ENCODE measurements at regions not wholly inside any gene's neighbourhood (a gene's known extent, or its start where the extent isn't known, plus 50 kb on each side); places are given as distances from the start of the nearest gene placed in this dataset.
"Not testable (repeated sequence)": the region's sequence is repeated elsewhere in the genome, so short reads cannot be mapped to it uniquely, and the experiment has no call there.

- ATAC-seq (no peak), DNase-seq (ENCODE audit: missing footprints) (no peak)
- intact Hi-C loops (cut with DNase I): no loop called here
These were observed 445.9 kb downstream of the SETD4 start for GRCh38 chr21:35614396-35614921.

GRCh38 chr21:35611708-35612132 lies 448.6 kb downstream of the SETD4 start:
- no peak for DNase-seq (ENCODE audit: missing footprints)
- intact Hi-C loops (cut with DNase I): no loop called here
- no peak for ATAC-seq

DNA sequence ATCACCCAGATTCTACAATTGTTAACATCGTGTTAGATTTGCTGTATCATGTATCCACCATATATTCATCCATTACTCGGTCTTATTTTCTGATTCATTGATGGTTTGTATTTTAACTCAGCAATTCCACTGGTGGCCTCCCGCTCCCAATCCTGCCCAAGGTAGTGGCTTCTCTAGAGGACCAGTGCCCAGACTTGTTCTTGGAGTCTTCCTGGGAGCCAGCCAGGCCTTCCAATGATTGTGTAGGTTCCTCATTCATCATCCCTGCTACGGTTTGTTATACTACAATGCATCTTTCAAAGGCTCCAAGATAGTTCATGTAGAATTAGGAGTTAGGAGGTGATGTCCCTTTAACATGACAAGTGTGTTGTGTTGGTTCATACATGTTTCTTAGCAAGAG lies 451.1 kb downstream of the SETD4 start:
- intact Hi-C loops (cut with DNase I): no loop called here
- no peak for DNase-seq (ENCODE audit: missing footprints)
- no peak for ATAC-seq

GRCh38 chr21:35607406-35607805 lies 452.9 kb downstream of the SETD4 start:
- no peak for ATAC-seq
- intact Hi-C loops (cut with DNase I): no loop called here
- DNase-seq (ENCODE audit: missing footprints): no peak

GRCh38 chr21:35606578-35606977 lies 453.7 kb downstream of the SETD4 start:
- intact Hi-C loops (cut with DNase I): no loop called here
- DNase-seq (ENCODE audit: missing footprints): no peak
- ATAC-seq: no peak

DNA sequence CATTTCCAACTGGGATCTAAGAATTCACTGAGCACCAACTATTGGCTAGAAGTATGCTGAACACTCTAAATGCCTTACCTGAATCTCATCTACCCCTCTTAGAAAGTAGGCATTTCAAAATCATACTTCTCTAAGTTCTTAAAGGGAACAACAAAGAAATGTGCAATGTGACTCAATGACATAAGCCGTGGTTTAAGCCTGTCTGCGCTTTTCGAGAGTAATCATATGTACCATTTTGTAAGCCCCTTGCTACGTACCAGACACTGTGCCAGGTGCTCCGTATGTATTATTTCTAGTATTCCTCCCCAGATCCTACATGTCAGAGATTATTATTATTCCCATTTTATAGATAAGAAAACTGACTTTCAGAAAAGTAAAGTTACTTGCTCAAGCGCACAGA lies 454.2 kb downstream of the SETD4 start:
- ATAC-seq (no peak), DNase-seq (ENCODE audit: missing footprints) (no peak)
- intact Hi-C loops (cut with DNase I): no loop called here

GRCh38 chr21:35603494-35603893 lies 456.8 kb downstream of the SETD4 start:
- DNase-seq (ENCODE audit: missing footprints) (no peak), ATAC-seq (no peak)
- intact Hi-C loops (cut with DNase I): no loop called here

DNA sequence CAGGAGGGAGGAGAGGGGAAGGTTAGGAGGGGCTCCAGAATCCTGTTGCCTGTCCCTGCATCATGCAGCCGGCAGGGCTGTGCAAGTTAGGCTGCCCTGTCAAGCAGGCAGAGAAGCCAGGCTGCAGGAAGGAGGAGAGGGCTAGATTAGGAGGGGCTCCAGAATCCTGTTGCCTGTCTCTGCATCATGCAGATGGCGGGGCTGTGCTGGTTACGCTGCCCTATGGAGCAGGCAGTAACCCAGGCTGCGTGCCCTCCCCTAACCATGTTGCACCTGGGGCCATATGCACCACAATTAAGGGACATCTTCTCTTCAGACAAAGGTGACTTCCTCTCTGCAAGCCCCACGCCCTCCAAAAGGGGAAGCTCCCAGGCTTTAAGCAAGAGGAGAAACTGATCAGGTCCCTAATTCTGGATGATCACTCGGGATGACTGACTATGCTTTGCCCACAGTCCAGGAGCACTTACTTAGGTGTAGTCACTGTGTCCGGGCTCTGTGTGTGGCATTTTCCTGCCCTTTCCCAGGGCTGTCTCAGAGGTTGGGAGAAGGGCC lies 457.4 kb downstream of the SETD4 start:
- intact Hi-C loops (cut with DNase I): no loop called here
- DNase-seq (ENCODE audit: missing footprints): peak; percentile 49
- no peak for ATAC-seq

DNA sequence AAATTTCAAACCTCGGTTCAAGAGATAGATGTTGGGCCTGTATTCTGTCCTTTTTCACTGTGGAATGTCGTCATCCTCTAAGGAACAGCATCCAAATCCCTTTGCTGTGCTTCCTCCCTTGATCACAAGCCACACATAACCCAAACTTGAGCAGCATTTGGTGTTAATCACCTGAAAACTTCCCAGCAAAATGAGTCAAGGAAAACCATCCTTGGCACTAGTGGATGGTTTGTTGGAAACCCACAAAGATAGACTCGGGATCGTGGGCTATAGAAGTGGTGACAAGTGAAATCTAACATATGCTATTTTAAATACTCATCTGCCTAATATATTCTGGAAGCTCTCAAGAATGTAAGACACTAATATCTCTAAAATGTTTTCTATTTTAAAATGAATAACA lies 459.1 kb downstream of the SETD4 start:
- intact Hi-C loops (cut with DNase I): no loop called here
- ATAC-seq (no peak), DNase-seq (ENCODE audit: missing footprints) (no peak)

DNA sequence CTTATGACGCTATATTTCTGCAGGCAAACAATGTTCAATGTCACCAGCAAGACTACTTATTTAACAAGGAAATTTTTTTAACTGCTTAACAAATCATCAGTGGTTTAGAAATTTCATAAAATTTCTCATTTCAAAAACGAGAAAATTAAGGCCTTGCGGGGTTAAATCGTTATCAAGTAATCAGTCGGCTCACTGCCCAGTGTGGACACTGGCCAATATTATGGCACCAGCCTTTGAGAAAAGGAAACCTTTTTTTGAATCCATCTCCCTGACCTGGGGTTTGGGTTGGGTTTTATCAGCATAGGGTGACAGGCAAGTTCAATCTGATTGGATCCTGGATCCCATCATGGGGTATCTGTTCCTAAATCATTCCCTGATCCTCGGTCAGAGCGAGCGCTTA lies 461.2 kb downstream of the SETD4 start:
- intact Hi-C loops (cut with DNase I): no loop called here
- ATAC-seq (no peak), DNase-seq (ENCODE audit: missing footprints) (no peak)

GRCh38 chr21:35597750-35598339 lies 462.5 kb downstream of the SETD4 start:
- no peak for DNase-seq (ENCODE audit: missing footprints)

GRCh38 chr21:35594905-35595304 lies 465.4 kb downstream of the SETD4 start:
- ATAC-seq (no peak), DNase-seq (ENCODE audit: missing footprints) (no peak)
- intact Hi-C loops (cut with DNase I): no loop called here

More at GRCh38 chr21:35597750-35598339, 462.5 kb downstream of the SETD4 start:
- intact Hi-C loops (cut with DNase I): no loop called here
- no peak for ATAC-seq

DNA sequence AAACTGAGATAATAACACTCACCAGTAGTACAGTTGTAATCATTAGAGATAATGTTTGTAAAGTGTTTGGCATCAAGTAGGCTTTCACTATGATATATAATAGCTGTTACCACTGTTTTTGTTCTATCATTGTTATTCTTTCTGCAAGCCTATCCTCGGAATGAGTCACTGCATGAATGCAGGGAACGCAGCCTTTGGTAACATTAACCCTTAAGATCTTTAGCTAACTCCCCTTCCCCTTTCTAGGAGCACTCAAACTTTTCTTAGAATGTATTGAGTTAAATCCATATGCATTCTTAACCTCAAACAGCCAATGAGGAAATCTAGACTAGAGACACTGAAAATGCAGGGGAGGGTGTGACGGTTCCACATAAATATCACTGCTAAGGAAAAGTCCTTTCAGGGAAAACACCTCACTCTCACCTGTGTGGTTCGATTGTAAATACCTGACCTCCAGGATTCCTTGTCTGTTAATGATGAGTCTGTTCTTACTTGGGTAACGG lies 467.3 kb downstream of the SETD4 start:
- no peak for ATAC-seq
- intact Hi-C loops (cut with DNase I): no loop called here
- no peak for DNase-seq (ENCODE audit: missing footprints)

DNA sequence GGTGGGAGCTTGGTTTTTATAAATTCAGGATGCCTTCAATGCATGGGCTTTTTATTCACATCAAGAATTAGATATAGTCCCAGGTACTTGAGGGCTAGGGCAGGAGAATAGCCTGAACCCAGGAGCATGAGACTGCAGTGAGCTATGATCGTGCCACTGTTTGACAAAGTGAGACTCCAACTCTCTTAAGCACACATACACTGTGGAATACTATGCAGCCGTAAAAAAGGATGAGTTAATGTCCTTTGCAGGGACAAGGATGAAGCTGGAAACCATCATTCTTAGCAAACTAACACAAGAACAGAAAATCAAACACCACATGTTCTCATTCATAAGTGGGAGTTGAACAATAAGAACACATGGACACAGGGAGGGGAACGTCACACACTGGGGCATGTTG lies 470.0 kb downstream of the SETD4 start:
- ATAC-seq; intact Hi-C loops (cut with DNase I); DNase-seq (ENCODE audit: missing footprints): not testable (repeated sequence)

- ATAC-seq (no peak), DNase-seq (ENCODE audit: missing footprints) (no peak)
- intact Hi-C loops (cut with DNase I): no loop called here
These were observed 472.4 kb downstream of the SETD4 start for GRCh38 chr21:35587841-35588380.

- no peak for DNase-seq (ENCODE audit: missing footprints)
- intact Hi-C loops (cut with DNase I): no loop called here
- ATAC-seq: no peak
These were observed 474.0 kb downstream of the SETD4 start for GRCh38 chr21:35586305-35586704.

- intact Hi-C loops (cut with DNase I): no loop called here
- DNase-seq (ENCODE audit: missing footprints): no peak
- no peak for ATAC-seq
These were observed 474.4 kb downstream of the SETD4 start for GRCh38 chr21:35585878-35586277.

DNA sequence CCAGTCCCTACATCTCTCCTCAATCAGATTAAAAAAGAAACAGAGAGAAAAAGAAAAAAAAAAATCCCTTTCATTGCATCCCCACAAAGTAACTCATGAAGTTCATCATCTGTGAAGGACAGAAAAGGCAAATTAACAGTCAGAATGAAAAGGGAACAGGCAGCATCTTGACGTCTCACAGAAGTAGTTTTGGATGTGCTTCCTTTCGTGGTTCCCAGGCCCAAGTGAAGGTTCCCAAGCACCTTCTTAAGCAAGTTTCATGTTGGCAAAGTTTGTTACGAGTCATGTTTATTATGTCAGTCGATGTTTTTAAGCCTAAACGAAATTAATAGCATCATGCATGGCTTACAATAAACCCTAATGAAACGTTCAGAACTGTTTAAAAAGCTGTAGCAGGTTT lies 475.2 kb downstream of the SETD4 start:
- ATAC-seq (no peak), DNase-seq (ENCODE audit: missing footprints) (no peak)
- intact Hi-C loops (cut with DNase I): no loop called here

DNA sequence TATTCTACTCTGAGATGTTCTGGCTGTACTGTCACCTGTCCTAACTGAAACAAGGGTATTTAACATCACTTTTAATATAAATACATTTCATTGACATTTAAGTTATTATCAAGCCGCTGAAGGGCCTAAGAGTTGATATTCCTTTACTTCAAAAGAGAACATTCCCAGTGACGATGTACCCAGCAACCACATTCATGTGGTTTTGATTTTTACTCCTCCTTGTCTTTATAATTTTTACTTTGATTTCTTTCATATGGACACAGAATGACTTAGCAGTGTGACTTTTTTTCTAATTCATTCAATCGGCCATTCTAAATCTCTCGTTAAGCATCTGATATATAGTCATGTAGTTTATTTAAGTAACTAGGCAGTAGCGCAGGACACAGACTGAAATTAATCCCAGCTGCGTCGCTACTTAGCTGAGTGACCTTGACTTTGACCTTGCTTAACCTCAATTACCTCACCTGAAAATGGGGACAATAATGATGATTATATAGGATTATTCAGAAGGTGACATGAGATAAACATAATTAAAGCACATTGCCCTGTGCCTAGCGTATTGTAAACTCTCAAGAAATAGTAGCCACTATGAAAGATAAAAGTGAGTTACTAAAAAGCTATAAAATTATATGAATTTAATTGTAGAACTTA lies 476.6 kb downstream of the SETD4 start:
- DNase-seq (ENCODE audit: missing footprints) (no peak), ATAC-seq (no peak)
- intact Hi-C loops (cut with DNase I): no loop called here

DNA sequence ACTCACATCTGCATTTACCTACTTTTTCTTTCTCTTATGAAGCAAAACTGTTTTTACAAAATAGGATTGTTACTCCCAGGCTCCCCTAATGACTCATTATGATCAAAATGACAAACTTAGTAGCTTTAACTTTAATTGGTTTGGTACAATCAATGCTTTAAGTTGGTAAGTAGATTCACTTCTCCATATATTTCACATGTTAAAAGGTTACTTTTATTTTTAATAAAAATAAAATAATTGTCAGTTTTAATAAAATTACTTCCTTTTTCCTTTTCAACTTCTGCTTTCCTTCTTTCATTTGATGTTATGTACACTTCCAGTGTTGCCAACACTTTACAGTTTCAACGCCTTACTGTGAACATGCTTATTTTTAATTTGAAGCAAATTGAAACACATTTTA lies 477.6 kb downstream of the SETD4 start:
- no peak for ATAC-seq
- intact Hi-C loops (cut with DNase I): no loop called here
- no peak for DNase-seq (ENCODE audit: missing footprints)

Measured in Right ventricle myocardium inferior (tissue), 1 donor.